Loucy (cell line): ENCODE measurements at regions not wholly inside any gene's neighbourhood (a gene's known extent, or its start where the extent isn't known, plus 50 kb on each side); places are given as distances from the start of the nearest gene placed in this dataset.

Experiments
- EZH2phosphoT487 ChIP-seq: fragments of 200-600 bp; IDR thresholded peaks from 2 replicates; pipeline ENCODE4 v1.6.1; 2018; ENCODE audit warnings: antibody characterized with exemption, mild to moderate bottlenecking, moderate library complexity, borderline replicate concordance
- TF ChIP-seq, protein P1 (sequence below): fragments of 200-600 bp; sonication (generic); conservative IDR thresholded peaks from 2 replicates; pipeline ENCODE4 v1.5.1; 2014; ENCODE audit warnings: mild to moderate bottlenecking, antibody characterized with exemption, low read length

DNA sequence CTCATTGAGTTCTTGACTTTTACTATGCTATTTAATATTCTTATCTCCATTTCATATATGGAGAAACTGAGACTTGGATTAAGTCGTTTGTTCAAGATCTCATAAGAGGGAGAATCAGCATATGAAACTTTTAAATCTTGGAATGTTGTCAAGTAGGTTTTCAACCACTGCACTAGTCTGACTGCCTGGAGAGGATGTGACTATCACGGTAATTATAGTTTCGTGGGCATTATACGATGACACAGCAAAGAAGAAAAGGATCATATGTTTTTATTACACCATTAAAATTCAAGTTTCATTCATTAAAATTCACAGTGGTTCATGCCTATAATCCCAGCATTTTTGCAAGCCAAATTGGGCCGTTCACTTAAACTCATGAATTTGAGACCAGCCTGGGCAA, 555.2 kb downstream of the SLITRK1 start:
- TF ChIP-seq, protein P1, sequence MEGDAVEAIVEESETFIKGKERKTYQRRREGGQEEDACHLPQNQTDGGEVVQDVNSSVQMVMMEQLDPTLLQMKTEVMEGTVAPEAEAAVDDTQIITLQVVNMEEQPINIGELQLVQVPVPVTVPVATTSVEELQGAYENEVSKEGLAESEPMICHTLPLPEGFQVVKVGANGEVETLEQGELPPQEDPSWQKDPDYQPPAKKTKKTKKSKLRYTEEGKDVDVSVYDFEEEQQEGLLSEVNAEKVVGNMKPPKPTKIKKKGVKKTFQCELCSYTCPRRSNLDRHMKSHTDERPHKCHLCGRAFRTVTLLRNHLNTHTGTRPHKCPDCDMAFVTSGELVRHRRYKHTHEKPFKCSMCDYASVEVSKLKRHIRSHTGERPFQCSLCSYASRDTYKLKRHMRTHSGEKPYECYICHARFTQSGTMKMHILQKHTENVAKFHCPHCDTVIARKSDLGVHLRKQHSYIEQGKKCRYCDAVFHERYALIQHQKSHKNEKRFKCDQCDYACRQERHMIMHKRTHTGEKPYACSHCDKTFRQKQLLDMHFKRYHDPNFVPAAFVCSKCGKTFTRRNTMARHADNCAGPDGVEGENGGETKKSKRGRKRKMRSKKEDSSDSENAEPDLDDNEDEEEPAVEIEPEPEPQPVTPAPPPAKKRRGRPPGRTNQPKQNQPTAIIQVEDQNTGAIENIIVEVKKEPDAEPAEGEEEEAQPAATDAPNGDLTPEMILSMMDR = no peak
- TF ChIP-seq EZH2phosphoT487 = no peak
